Fibroblast of lung (primary cell): ENCODE measurements at regions not wholly inside any gene's neighbourhood (a gene's known extent, or its start where the extent isn't known, plus 50 kb on each side); places are given as distances from the start of the nearest gene placed in this dataset.

Experiments
- DNase-seq, 2 donors: peaks; one replicate each; pipeline versions ENCODE4 v3.0.0 to v3.0.0-alpha.2; 2010; ENCODE audit warnings: low read depth in 2 of 2
- H2AFZ ChIP-seq: 2 replicates; pipeline ENCODE4 v1.5.1; 2012; ENCODE audit warnings: low read length, control low read depth, inconsistent platforms
- H3K27ac ChIP-seq: 2 replicates; pipeline ENCODE4 v1.5.1; 2011; ENCODE audit warnings: low read length, control low read depth; ENCODE audit not compliant: insufficient read depth
- H3K27me3 ChIP-seq: 2 replicates; pipeline ENCODE4 v1.5.1; 2011; ENCODE audit warnings: mild to moderate bottlenecking, low read length; ENCODE audit not compliant: control insufficient read depth, insufficient read depth
- H3K36me3 ChIP-seq: 2 replicates; pipeline ENCODE4 v1.5.1; 2011; ENCODE audit warnings: low read length; ENCODE audit not compliant: control insufficient read depth, insufficient read depth
- H3K4me1 ChIP-seq: 2 replicates; pipeline ENCODE4 v1.5.1; 2011; ENCODE audit warnings: low read length; ENCODE audit not compliant: control insufficient read depth, insufficient read depth; ENCODE audit errors: extremely low read depth
- H3K4me2 ChIP-seq: 2 replicates; pipeline ENCODE4 v1.5.1; 2011; ENCODE audit warnings: low read length, control low read depth; ENCODE audit not compliant: insufficient read depth; ENCODE audit errors: extremely low read depth
- H3K4me3 ChIP-seq, 4 experiments: fragments of 200-600 bp in 1 of 4; sonication (generic) in 1 of 4; replicated peaks in 1 of 4; 2 replicates each; pipeline ENCODE4 v1.5.1; 2011 to 2016; ENCODE audit warnings: low read length in 4 of 4, low read depth in 3 of 4, mild to moderate bottlenecking in 3 of 4, control low read depth in 2 of 4, inconsistent platforms in 1 of 4, mixed read lengths in 1 of 4; ENCODE audit not compliant: insufficient read depth in 1 of 4; ENCODE audit errors: control extremely low read depth in 1 of 4
- H3K79me2 ChIP-seq: 2 replicates; pipeline ENCODE4 v1.5.1; 2012; ENCODE audit warnings: mild to moderate bottlenecking, low read length, inconsistent platforms; ENCODE audit not compliant: control insufficient read depth, insufficient read depth
- H3K9ac ChIP-seq: 2 replicates; pipeline ENCODE4 v1.5.1; 2011; ENCODE audit warnings: mild to moderate bottlenecking, low read length, control low read depth; ENCODE audit not compliant: insufficient read depth
- H3K9me3 ChIP-seq: 2 replicates; pipeline ENCODE4 v1.5.1; 2012; ENCODE audit warnings: low read depth, low read length; ENCODE audit not compliant: control insufficient read depth, insufficient read depth
- H4K20me1 ChIP-seq: 2 replicates; pipeline ENCODE4 v1.5.1; 2011; ENCODE audit warnings: low read length; ENCODE audit not compliant: control insufficient read depth, insufficient read depth; ENCODE audit errors: extremely low read depth
- EZH2 ChIP-seq: IDR thresholded peaks from 2 replicates; pipeline ENCODE4 v1.5.1; 2012; ENCODE audit warnings: low read length, control low read depth, mild to moderate bottlenecking; ENCODE audit errors: missing control alignments
- TF ChIP-seq, protein P1 (sequence below), 2 donors: IDR thresholded peaks in 1 of 2; conservative IDR thresholded peaks in 1 of 2; 1 replicate in 1 of 2; 2 replicates in 1 of 2; pipeline ENCODE4 v1.5.1; 2011 to 2012; ENCODE audit warnings: low read length in 2 of 2, control low read depth in 1 of 2, inconsistent platforms in 1 of 2, low read depth in 1 of 2, mild to moderate bottlenecking in 1 of 2

GRCh38 chr2:59739166-59739565 lies 814.3 kb downstream of the BCL11A start:
- no peak overlapping the region for H3K9ac ChIP-seq
- no peak overlapping the region for H3K4me2 ChIP-seq
- no peak for TF ChIP-seq EZH2
- TF ChIP-seq, protein P1, sequence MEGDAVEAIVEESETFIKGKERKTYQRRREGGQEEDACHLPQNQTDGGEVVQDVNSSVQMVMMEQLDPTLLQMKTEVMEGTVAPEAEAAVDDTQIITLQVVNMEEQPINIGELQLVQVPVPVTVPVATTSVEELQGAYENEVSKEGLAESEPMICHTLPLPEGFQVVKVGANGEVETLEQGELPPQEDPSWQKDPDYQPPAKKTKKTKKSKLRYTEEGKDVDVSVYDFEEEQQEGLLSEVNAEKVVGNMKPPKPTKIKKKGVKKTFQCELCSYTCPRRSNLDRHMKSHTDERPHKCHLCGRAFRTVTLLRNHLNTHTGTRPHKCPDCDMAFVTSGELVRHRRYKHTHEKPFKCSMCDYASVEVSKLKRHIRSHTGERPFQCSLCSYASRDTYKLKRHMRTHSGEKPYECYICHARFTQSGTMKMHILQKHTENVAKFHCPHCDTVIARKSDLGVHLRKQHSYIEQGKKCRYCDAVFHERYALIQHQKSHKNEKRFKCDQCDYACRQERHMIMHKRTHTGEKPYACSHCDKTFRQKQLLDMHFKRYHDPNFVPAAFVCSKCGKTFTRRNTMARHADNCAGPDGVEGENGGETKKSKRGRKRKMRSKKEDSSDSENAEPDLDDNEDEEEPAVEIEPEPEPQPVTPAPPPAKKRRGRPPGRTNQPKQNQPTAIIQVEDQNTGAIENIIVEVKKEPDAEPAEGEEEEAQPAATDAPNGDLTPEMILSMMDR (conservative IDR thresholded peaks at IDR 0.05 in 1 of 2, IDR thresholded peaks at IDR 0.05 in 1 of 2; ENCODE audit: low read depth in 1 of 2, low read length in 2 of 2), result no peak
- no peak overlapping the region for H3K4me3 ChIP-seq
- no peaks in the 10 kb centered on the region for H4K20me1 ChIP-seq
- no peak overlapping the region for H2AFZ ChIP-seq
- H3K27me3 ChIP-seq, result no peaks in the 10 kb centered on the region
- no peaks in the 10 kb centered on the region for H3K4me1 ChIP-seq
- H3K79me2 ChIP-seq, result no peaks in the 10 kb centered on the region
- no peaks in the 10 kb centered on the region for H3K36me3 ChIP-seq
- H3K9me3 ChIP-seq, result no peaks in the 10 kb centered on the region
- DNase-seq, result no peak
- no peak overlapping the region for H3K27ac ChIP-seq

DNA sequence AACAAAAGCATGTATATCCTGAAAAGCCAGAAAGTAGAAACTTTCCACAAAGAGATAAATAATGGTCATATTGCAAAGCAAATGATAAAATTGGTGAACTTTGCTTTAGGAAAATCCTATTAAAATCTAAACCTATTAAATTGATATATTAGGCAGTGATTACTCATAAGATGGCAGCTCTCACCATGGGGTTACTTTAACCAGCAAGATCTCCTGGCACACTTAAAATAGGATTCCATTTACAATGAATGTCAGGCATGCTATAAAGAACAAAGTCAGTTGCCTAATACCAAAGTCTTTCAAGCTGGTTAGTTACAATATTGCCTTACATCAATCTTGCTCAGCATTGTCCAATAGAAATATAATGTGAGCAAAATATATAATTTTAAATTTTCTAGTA lies 816.2 kb downstream of the BCL11A start:
- DNase-seq, result no peak
- Histone ChIP-seq H4K20me1 (no peaks in the 10 kb centered on the region), H3K4me2 (no peak overlapping the region), H3K9ac (no peak overlapping the region), H3K4me3 (no peak overlapping the region), H3K36me3 (no peaks in the 10 kb centered on the region), H3K9me3 (no peaks in the 10 kb centered on the region), H3K4me1 (no peaks in the 10 kb centered on the region), H3K27ac (no peak overlapping the region), H3K79me2 (no peaks in the 10 kb centered on the region), H2AFZ (no peak overlapping the region), H3K27me3 (no peaks in the 10 kb centered on the region)
- TF ChIP-seq, protein P1 (conservative IDR thresholded peaks at IDR 0.05 in 1 of 2, IDR thresholded peaks at IDR 0.05 in 1 of 2; ENCODE audit: low read depth in 1 of 2, low read length in 2 of 2), result no peak
- no peak for TF ChIP-seq EZH2

- H3K79me2 ChIP-seq, result no peaks in the 10 kb centered on the region
- no peak overlapping the region for H3K27ac ChIP-seq
- TF ChIP-seq, protein P1 (conservative IDR thresholded peaks at IDR 0.05 in 1 of 2, IDR thresholded peaks at IDR 0.05 in 1 of 2; ENCODE audit: low read depth in 1 of 2, low read length in 2 of 2), result no peak
- no peak for TF ChIP-seq EZH2
- H3K4me1 ChIP-seq, result no peaks in the 10 kb centered on the region
- H3K9ac ChIP-seq, result no peak overlapping the region
- H2AFZ ChIP-seq, result no peak overlapping the region
- H3K4me2 ChIP-seq, result no peak overlapping the region
- no peak overlapping the region for H3K4me3 ChIP-seq
- no peaks in the 10 kb centered on the region for H3K27me3 ChIP-seq
- H3K36me3 ChIP-seq, result no peaks in the 10 kb centered on the region
- H3K9me3 ChIP-seq, result no peaks in the 10 kb centered on the region
- no peak for DNase-seq
- no peaks in the 10 kb centered on the region for H4K20me1 ChIP-seq
These were observed 818.7 kb downstream of the BCL11A start for GRCh38 chr2:59734743-59735142.
